Heart right ventricle (tissue), 16 donors: ENCODE measurements at regions not wholly inside any gene's neighbourhood (a gene's known extent, or its start where the extent isn't known, plus 50 kb on each side); places are given as distances from the start of the nearest gene placed in this dataset.

Experiments
- ATAC-seq, 8 donors: fragments of 200-7000 bp; cut with Tn5 transposase; one replicate each; pipeline ENCODE4 v1.9.1; 2020; ENCODE audit warnings: mild to moderate bottlenecking in 8 of 8, moderate library complexity in 8 of 8, moderate number of reproducible peaks in 1 of 8
- DNase-seq, 2 donors: peaks; one replicate each; pipeline ENCODE4 v3.0.0-alpha.2; 2020
- H3K27ac ChIP-seq, 10 donors: fragments of 200-600 bp; sonication (generic) in 2 of 10; one replicate each; pipeline versions ENCODE4 v1.5.0 to v1.8.0; 2020 to 2022; ENCODE audit warnings: mild to moderate bottlenecking in 3 of 10
- H3K27me3 ChIP-seq, 7 donors: fragments of 200-600 bp; one replicate each; pipeline ENCODE4 v1.8.0; 2021 to 2022; ENCODE audit warnings: mild to moderate bottlenecking in 2 of 7
- H3K36me3 ChIP-seq, 9 donors: fragments of 200-600 bp; sonication (generic) in 1 of 9; one replicate each; pipeline versions ENCODE4 v1.5.0 to v1.8.0; 2020 to 2022; ENCODE audit warnings: mild to moderate bottlenecking in 2 of 9
- H3K4me1 ChIP-seq, 9 donors: fragments of 200-600 bp; sonication (generic) in 1 of 9; one replicate each; pipeline versions ENCODE4 v1.5.0 to v1.8.0; 2020 to 2022; ENCODE audit warnings: mild to moderate bottlenecking in 4 of 9
- H3K4me3 ChIP-seq, 10 donors: fragments of 200-600 bp; sonication (generic) in 2 of 10; one replicate each; pipeline versions ENCODE4 v1.5.0 to v1.8.0; 2020 to 2022; ENCODE audit warnings: mild to moderate bottlenecking in 7 of 10, moderate library complexity in 2 of 10
- H3K9me3 ChIP-seq, 11 donors: fragments of 200-600 bp in 10 of 11; sonication (generic) in 2 of 11; one replicate each; pipeline versions ENCODE4 v1.5.0 to v1.8.0; 2013 to 2022; ENCODE audit warnings: mild to moderate bottlenecking in 2 of 11, control low read depth in 1 of 11, moderate library complexity in 1 of 11
- CTCF ChIP-seq, 9 donors: fragments of 200-600 bp; sonication (generic) in 2 of 9; IDR thresholded peaks; one replicate each; pipeline versions ENCODE4 v1.5.0 to v1.8.0; 2021 to 2022; ENCODE audit warnings: antibody characterized with exemption in 9 of 9, mild to moderate bottlenecking in 5 of 9, moderate library complexity in 1 of 9
- WGBS, 2 donors: extraction: QIAGEN DNeasy Blood & Tissue Kit; methylation state at CpG; one replicate each; pipeline ENCODE4 v1.1.7; 2013; ENCODE audit warnings: inconsistent platforms in 1 of 2; 5-methylcytosine and 5-hydroxymethylcytosine counted together
- intact Hi-C, 10 donors: fragments of 100-400 bp; cut with DNase I; formaldehyde crosslinking; loops; one replicate each; pipeline versions ENCODE4 v1.11.1 to v1.14.2; 2022
- donor health status: Arrhythmogenic right ventricular cardiomyopathy.
- donor health status: ischemic (EF 13 %, LVEDD 7.1; RV severe dilation, severe dysfunction).
- donor health status: healthy with polysubstance abuse.
- donor health status: DM: no; HTN: yes; CAD: no.
- donor health status: DM: no; HTN: no; CAD: no.
- donor health status: ischemic (EF 25% LVEDD 6.9; RV normal size, moderate dysfunction).
- donor health status: ischemic (EF 25% LVEDD 5.7; RV mildly dilated, moderate dysfunction).
- donor health status: healthy.
- donor health status: DM: yes; HTN: yes; CAD: no.
- donor health status: Ischemic cardiomyopathy.
- donor health status: ischemic (EF 35%, LVEDD 5.7; RV mildly dilated, moderate dysfunction).
- donor health status: nonischemic (EF 11% LVEDD 7.7; RV severe dilation, severe dysfunction).
- donor health status: DM: yes; HTN: yes; CAD: no.
- donor health status: PGD.
- donor health status: ischemic (EF 29% LVEDD 5.4; RV normal size, mild dysfunction).
- donor health status: nonischemic (EF 23%, LVEDD 6.1; RV moderate dilation, normal function).

- Histone ChIP-seq H3K36me3 (no peaks in the 10 kb centered on the region), H3K4me1 (peaks cover 0 to 14% (median 7%) of the 10 kb centered on the region in 9 donors), H3K4me3 (no peak overlapping the region), H3K9me3 (no peaks in the 10 kb centered on the region), H3K27ac (no peak overlapping the region), H3K27me3 (peaks cover 0 to 35% (median 14%) of the 10 kb centered on the region in 7 donors)
- intact Hi-C loops, result loop anchor here in 1 of 10 donors (10.0 kb wide), 1 partner anchor 643 kb away; no protein-coding TSS in a partner anchor
- no peak for ATAC-seq
- no peak for TF ChIP-seq CTCF (IDR thresholded peaks at IDR 0.05)
- WGBS, 2 donors, result 90 to 95% methylated on average over 1 of the region's 1 CpG
- DNase-seq, result no peak
These were observed 97.7 kb downstream of the ESM1 start for GRCh38 chr5:54887663-54888062.

DNA sequence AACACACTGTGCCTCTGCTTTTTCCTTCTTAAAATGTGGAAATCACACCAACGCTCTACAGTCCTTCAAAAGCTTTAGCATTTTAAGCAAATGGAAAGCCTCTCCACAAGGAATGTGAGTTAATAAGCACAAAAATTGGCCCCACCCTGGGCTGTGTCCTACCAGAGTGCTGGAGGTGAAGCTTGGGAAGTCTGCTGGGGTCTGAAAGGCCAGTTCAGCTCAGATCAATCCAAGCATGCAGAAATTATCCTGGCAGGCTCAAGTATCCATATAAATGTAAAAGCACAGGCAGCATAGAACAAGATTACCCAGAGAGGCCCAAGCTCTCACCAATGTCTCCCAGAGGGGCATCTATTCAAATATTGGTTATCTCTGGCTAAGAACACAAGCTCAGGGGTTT is 98.5 kb downstream of the ESM1 start:
- ATAC-seq (no peak), DNase-seq (no peak)
- Histone ChIP-seq H3K4me3 (no peak overlapping the region), H3K36me3 (no peaks in the 10 kb centered on the region), H3K27me3 (peaks cover 0 to 43% (median 17%) of the 10 kb centered on the region in 7 donors), H3K27ac (no peak overlapping the region), H3K9me3 (no peaks in the 10 kb centered on the region), H3K4me1 (peaks cover 0 to 14% (median 7%) of the 10 kb centered on the region in 9 donors)
- intact Hi-C loops, result loop anchor here in 1 of 10 donors (10.0 kb wide), 1 partner anchor 642 kb away; no protein-coding TSS in a partner anchor
- WGBS, 2 donors, result 87 to 97% methylated on average over 1 of the region's 1 CpG
- no peak for TF ChIP-seq CTCF (IDR thresholded peaks at IDR 0.05)

DNA sequence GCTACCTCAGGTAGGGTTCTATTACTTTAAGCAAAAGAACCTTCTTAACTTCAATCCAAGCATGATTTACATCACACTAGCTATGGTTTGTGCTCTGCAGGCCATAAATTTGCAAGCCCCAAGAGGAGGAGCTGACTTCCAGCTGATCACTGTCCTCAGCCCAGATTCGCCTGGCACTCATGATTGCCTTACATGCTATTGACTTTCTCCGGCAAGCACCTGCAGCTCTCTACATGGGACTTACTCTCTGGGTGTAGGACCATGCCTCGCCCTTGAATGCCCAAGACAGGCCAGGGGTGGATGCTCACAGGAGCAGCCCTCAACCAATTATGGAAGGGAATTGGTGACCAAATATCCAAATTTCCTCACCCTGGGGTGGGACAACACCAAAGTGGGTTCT is 99.8 kb downstream of the ESM1 start:
- Histone ChIP-seq H3K36me3 (no peaks in the 10 kb centered on the region), H3K9me3 (peaks cover 0 to 1% (median 0%) of the 10 kb centered on the region in 11 donors), H3K27me3 (peaks cover 0 to 48% (median 21%) of the 10 kb centered on the region in 7 donors), H3K4me3 (no peak overlapping the region), H3K4me1 (peaks cover 0 to 14% (median 7%) of the 10 kb centered on the region in 9 donors), H3K27ac (no peak overlapping the region)
- intact Hi-C loops, result loop anchor here in 1 of 10 donors (10.0 kb wide), 1 partner anchor 641 kb away; no protein-coding TSS in a partner anchor
- no peak for ATAC-seq
- DNase-seq, result no peak
- TF ChIP-seq CTCF (IDR thresholded peaks at IDR 0.05), result no peak
- WGBS, 2 donors, result 96 to 97% methylated on average over 3 of the region's 3 CpGs

GRCh38 chr5:54884195-54884536 is 101.2 kb downstream of the ESM1 start:
- intact Hi-C loops, result loop anchor here in 1 of 10 donors (10.0 kb wide), 1 partner anchor 639 kb away; no protein-coding TSS in a partner anchor
- TF ChIP-seq CTCF (IDR thresholded peaks at IDR 0.05), result no peak
- H3K27me3 ChIP-seq, result peaks cover 0 to 48% (median 21%) of the 10 kb centered on the region in 7 donors
- peak in 1 of 2 donors; percentile 13 for DNase-seq
- peak overlapping the region in 9 of 10 donors; percentile 50 to 63 (median 60) for H3K4me3 ChIP-seq
- H3K9me3 ChIP-seq, result peaks cover 0 to 3% (median 0%) of the 10 kb centered on the region in 11 donors
- 30 to 38% methylated on average over 18 of the region's 18 CpGs for WGBS, 2 donors
- ATAC-seq, result no peak
- no peaks in the 10 kb centered on the region for H3K36me3 ChIP-seq
- no peak overlapping the region for H3K27ac ChIP-seq
- peaks cover 0 to 11% (median 7%) of the 10 kb centered on the region in 9 donors for H3K4me1 ChIP-seq
